GDM1 (cell line): ENCODE measurements at regions not wholly inside any gene's neighbourhood (a gene's known extent, or its start where the extent isn't known, plus 50 kb on each side); places are given as distances from the start of the nearest gene placed in this dataset.
"Not testable (repeated sequence)": the region's sequence is repeated elsewhere in the genome, so short reads cannot be mapped to it uniquely, and the experiment has no call there.

Experiments used
- DNase-seq: peaks from one replicate; lab custom pipeline; 2025; lab: John Stamatoyannopoulos, UW

DNA sequence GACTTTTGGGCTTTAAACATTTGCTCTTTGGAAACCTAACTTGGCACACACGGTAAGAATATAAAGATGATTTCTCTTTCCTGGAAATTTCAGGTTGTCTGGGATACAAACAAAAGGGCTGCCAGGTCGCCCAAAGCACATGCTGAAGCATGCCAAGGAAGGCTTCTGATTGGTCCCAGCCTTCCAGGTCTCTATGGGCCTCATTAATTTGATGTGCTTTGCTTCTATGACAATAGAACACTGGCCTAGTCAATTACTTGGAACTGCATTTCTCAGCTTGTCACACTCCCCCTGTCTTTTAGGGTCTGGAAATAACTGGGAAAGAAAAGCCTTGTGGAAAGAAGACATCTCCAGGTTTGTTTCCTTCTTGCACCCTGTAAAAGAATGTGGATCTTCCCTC, 228.9 kb downstream of the ADCYAP1 start:
- no peak for DNase-seq

DNA sequence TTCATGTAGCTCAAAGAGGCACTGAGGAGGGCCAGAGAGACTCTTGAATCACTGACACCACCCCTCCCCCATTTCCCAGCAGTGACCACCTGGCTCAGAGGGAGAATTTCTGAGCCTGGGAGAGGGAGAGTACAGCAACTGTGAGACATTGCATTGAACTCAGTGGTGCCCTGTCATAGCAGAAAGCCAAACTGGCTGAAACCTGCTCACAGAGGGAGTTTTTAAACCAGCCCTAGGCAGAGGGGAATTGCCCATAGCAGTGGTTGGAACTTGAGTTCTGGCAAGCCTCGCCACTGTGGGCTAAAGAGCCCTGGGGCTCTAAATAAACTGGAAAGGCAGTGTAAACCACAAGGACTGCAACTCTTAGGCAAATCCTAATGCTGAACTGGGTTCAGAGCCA, 243.1 kb downstream of the ADCYAP1 start:
- DNase-seq: no peak

DNA sequence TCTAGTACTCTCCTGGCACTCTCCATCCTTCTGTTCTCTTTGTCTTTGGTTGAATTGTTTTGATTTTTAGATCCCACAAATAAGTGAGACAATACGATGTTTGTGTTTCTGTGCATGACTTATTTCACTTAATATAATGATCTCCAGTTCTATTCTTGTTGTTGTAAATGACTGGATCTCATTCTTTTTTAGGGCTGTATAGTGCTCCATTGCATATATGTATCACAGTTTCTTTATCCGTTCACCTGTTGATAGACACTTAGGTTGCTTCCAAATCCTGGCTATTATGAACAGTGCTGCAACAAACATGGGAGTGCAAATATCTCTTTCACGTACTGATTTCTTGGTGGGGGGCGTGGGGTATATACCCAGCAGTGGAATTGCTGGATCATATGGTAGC, 245.0 kb downstream of the ADCYAP1 start:
- DNase-seq: no peak

DNA sequence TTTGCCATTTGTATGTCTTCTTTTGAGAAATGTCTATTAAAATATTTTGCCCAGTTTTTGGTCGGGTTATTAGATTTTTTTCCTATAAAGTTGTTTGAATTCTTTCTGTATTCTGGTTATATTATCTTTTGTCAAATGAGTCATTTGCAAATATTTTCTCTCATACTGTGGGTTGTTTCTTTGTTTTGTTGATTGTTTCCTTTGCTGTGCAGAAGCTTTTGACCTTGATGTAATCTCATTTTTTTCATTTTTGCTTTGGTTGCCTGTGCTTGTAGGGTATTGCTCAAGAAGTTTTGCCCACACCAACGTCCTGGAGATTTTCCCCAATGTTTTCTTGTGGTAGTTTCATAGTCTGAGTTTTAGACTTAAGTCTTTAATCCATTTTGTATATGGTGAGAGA, 245.7 kb downstream of the ADCYAP1 start:
- DNase-seq: no peak

DNA sequence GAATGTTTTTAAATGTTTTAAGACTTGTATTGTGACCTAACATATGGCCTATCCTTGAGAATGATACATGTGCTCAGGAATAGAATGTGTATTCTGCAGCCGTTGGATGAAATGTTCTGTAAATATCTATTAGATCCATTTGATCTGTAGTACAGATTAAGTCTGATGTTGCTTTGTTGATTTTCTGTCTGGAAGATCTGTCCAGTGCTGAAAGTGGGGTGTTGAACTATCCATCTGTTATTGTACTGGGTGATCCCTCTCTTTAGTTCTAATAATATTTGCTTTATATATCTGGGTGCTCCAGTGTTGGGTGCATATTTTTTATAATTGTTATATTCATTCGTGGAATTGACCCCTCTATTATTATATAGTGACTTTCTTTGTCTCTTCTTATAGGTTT, 248.3 kb downstream of the ADCYAP1 start:
- DNase-seq: not testable (repeated sequence)

DNA sequence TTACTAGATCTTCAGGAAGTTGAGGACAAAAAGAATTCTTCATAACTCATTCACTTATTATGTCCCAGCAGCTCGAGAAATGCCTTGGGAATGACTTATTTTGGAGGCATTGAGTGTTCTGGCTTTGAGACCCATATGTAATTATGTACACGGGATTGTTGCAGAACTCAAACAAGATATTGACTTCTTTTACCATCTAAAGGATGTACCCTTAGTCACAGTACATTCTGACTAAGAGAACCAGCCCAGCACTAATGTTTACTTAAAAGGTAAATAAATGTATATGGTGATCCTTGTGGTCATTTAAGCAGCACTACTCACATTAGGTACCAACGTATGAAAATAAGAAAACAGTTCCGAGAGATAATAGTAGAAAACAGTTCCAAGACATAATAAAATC, 268.9 kb downstream of the ADCYAP1 start:
- DNase-seq: no peak

DNA sequence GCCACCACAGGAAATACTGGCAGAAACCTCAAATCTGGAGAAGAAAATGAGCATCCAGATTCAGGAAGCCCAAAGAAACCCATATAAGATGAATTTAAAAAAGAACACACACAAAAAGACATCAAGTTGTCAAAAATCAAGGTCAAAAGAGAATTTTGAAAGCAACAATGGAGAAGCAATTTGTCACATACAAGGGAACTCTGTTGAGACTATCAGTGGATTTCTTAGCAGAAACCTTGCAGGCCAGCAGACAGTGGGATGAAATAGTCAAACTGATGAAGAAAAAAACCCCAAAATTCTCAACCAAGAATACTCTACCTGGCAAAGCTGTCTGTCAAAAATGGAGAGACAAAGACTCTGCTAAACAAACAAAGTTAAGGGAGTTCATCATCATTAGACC, 272.6 kb downstream of the ADCYAP1 start:
- DNase-seq: no peak

DNA sequence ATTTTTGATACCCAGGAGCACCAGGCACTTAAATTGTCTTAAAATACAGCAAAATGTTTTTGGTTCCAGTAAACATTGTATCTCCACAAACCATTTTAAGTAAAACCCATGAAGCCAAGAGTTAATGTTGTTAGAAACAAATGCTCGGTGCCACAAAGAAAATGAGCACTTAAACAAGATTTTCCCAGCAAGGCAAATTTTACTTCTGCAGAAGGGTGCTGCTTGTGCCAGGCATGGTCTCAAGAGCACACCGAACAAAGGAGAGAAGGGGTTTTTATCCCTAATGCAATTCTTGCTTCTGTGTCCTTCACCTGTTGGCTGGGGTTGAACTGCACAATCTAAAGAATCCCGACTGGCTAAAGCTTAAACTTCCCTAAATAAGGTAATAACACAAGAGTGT, 286.7 kb downstream of the ADCYAP1 start:
- DNase-seq: no peak

DNA sequence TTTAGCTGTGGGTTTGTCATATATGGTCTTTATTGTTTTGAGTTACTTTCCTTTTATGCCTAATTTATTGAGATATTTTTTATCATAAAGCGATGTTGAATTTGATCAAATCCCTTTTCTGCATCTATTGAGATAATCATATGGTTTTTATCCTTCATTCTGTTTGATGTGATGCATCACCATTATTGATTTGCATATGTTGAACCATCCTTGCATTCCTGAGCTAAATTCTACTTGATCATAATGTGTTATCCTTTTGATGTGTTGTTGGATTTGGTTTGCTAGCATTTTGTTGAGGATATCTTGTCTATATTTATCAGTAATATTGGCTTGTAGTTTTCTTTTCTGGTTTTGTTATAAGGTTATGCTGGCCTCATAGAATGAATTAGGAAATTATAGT, 308.5 kb downstream of the ADCYAP1 start:
- DNase-seq: no peak

DNA sequence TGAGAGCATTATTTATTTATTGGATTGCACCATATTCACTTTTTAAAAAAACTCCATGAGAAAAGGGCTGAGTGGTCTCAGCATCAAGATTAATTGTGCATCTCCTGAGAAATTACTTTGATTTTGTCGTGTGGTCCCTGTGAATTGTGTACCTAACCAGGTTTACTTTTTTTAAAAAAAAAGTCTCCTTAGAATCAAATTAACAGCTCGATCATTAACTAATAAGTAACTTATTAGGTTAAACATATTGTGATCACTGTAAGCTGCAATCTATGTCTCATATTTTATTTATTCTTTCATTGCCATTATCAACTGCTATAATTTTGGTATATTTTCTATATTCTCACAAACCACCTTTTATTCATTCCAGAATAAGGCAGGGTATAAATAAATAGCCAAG, 318.2 kb downstream of the ADCYAP1 start:
- DNase-seq: no peak

DNA sequence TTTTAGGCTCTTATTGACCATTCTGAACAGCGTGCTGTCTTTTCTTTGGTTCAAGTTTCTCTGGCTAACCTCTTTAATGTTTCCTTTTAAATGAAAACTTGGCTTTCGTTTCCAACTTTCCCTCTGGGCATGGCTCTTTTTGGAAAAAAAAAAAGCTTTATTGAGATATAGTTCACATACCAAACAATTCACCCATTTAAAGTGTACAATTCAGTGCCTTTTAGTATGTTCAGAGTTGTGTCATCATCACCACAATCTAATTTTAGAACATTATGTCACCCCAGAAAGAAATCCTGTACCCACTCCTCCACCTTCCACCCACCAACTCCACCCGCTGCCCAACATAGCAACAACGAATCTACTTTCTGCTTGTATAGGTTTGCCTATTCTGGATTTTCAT, 322.4 kb downstream of the ADCYAP1 start:
- DNase-seq: no peak

DNA sequence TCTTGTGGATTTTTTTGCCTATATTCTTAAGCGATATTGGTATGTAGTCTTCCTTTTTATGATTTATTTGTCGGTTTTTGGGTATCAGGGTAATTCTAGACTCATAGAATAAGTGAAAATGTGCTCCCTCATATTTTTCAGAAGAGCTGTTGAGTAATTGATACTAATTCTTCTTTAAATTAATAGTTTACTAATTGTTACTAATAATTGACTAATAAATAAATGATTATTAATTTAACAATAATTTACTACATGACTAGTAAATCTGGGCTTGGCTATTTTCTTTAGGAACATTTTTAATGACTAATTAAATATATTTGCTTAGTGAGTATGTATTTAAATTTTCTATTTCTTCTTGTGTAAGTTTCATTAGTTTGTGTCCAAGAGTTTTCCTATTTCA, 325.0 kb downstream of the ADCYAP1 start:
- DNase-seq: no peak

DNA sequence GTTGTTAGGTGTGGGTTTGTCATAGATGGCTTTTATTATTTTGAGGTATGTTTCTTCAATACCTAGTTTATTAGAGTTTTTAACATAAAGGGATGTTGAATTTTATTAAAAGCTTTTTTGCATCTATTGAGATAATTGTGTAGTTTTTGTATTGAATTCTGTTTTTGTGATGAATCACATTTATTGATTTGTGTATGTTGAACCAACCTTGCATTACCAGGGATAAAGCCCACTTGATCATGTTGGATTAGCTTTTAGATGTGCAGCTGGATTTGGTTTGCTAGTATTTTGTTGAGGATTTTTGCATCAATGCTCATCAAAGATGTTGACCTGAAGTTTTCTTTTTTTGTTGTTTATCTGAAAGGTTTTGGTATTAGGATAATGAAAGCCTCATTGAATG, 328.2 kb downstream of the ADCYAP1 start:
- no peak for DNase-seq

DNA sequence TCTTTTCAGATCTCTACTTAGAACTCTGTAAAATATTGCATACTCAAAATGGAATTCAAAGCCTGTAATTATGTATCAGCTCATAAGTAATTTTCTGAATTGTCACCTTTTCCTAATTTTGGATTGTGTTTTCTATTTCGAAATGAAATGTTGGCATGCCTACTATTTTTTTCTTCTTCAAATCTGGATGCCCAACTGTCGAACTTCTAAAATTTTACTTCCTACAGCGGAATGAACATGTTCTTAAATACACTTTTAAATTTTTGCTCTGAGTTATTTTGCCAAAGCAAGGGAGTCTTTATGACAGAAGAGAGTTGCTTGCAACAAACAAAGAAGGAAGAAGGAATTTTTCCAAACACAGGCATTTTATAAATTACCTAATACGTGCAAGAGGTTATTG, 336.0 kb downstream of the ADCYAP1 start:
- DNase-seq: no peak

DNA sequence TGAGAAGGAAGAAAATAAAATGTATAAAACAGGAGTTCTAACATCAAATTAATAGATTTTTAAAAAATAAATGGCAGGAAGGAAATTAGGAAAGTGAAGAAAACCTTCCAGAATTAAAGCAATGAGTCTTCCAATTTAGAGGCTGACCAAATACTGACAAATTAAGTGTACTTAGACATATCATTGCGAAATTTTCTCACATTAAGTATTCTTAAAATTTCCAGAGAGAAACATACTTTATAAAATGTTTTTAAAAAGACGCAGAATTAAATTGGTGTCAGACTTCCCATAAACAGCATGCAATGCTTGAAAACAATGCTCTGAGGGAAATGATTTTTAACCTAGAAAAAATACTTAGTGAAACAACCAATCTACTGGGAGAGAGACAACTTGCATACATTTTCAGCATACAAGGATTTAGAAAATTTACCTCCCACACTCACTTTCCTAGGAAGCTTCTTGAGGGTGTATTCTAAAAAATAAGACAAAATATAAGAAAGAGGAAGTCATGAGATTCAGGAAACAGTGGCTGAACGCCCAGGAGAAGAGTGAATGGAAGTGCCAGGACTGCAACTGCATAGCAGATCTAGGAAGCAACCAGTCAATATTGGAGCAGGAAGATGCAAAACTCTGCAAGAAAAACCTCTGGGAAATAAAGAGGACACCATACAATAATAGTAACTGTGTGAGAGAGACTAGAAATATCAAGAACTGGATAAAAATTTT, 339.9 kb downstream of the ADCYAP1 start:
- DNase-seq: no peak

DNA sequence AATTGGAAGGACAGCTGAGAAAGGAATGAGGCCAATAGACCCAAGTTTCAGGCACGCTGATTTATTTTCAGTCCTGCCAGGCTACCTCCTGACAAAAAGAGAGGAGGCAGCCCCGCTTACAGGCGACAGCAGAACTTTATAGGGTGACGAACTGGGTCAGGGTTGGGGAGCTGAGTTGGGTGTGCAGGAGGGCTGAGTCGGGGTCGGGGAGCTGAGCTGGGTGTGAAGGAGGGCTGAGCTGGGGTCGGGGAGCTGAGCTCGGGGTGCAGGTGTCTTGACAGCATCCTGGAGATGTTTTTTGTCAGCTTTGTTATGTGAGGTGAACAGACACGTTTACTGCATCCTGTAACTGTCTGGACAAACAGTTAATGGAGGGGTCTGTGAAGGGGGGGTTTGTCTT, 342.2 kb downstream of the ADCYAP1 start:
- DNase-seq: no peak

DNA sequence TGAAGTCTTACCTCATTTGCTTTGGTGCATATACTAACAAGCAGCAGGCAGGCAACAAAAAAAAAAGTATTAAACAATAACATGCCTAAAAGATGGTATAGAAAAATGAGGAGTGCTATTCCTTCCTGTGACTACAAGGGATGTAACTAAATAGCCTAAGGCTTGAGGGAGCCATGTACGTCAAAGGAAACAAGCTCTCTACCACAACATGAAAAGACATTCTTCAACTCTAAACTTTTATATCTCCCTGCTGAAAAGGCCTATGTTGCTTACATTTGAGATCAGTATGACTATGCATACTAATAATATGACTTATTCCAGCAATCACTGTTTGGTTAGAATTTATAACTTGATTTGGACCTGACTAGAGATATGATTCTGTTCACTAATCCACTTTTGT, 347.9 kb downstream of the ADCYAP1 start:
- no peak for DNase-seq

DNA sequence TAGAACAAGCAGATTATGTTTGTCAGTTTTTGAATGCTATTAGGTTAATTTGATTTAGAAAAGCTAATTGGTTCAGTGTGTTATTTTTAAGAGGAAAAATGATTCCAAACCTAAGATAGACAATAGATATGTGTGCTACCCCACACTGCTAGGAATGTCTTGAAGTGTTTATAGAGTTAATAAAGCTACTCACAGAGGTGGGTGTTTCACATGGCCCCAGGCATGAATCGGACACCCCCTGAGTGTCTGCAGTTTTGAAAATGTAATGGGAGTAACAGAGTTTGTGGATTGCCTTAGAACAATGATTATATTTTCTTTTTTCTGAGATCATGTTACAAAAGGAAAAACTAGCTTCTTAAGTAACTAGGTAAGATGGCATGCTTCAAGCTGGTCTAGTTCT, 348.3 kb downstream of the ADCYAP1 start:
- DNase-seq: no peak

DNA sequence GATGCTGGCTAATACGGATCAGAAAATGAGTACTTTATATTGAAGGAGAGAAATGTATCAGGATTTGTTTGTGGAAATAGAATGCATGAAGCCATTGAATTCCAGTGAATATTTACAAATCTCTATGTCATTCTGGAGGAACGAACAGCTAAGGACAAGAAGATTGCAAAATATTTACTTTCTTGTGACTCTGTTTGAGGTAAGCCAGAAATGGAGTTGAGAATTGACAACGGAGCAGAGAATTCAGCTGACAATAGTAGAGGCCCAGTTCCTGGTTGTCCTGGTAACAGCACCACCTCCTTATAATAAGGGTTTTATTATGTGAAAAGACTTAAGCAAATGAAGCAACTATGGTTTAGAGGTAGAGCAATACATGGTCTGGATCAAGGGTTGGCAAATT, 349.2 kb downstream of the ADCYAP1 start:
- no peak for DNase-seq

DNA sequence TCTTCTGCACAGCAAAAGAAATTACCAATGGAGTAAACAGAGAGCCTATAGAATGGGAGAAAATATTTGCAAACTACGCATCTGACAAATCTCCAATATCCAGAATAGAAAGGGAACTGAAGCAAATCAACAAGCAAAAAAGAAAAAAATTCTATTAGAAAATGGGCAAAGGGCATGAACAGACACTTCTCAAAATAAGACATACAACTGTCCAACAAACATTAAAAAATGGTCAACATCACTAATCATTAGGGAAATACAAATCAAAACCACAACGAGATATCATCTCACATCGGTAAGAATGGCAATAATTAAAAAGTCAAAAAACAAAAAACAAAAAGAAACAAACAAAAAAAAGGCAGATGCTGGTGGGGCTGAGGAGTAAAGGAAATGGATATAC, 356.4 kb downstream of the ADCYAP1 start:
- no peak for DNase-seq

DNA sequence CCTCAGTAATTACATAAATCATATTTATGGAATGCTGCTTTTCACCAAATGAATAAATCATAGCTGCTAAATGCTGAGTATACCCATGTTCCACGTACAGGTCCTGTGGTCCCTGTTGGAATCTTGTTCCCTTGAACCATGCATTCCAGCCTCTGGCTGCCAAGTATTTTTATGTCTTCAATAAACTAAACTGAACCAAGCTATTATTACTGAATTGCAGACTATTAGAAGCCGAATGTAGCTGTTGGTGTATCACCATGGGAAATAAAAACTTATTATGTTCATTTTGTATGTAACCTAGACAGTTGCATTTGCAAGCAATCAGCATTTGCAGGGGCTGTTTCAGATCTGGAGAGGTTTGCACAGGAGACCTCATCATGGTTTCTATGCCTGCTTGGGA, 362.4 kb downstream of the ADCYAP1 start:
- DNase-seq: no peak

DNA sequence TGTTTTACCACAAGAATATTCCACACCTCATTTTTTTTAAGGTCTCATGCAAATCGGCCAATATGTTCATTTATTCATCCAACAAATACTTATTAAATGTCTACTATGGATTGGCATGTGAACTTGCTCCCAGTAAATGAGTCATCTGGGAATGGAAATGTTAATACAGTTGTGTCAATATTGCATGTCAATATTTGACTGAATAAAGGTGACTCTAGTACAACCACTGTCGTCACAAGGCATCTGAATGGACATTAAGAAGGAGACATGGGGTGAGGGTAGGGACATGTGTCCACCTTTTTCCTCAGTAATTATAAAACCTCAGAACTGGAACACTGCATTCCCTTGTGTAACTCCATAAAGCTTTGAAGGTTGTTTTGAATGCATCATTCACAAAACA, 365.4 kb downstream of the ADCYAP1 start:
- DNase-seq: no peak

DNA sequence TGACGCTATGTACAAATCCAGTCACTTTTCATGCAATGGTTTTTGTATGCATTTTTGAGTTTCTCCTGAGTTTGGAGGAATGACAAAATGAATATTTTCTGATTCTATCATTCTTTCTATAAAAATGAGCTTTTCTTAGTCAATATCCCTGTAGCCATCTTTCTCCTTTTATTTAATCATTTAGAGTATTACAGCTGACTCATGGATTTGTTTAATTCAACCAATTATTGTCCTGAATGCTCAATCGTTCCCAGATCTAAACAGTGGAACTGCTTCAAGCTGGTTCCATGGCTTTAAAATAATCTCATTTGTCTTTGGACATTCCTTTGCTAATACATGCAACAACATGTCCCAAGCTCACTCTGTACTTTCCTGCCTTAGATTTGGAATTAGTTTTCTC, 368.8 kb downstream of the ADCYAP1 start:
- DNase-seq: no peak

DNA sequence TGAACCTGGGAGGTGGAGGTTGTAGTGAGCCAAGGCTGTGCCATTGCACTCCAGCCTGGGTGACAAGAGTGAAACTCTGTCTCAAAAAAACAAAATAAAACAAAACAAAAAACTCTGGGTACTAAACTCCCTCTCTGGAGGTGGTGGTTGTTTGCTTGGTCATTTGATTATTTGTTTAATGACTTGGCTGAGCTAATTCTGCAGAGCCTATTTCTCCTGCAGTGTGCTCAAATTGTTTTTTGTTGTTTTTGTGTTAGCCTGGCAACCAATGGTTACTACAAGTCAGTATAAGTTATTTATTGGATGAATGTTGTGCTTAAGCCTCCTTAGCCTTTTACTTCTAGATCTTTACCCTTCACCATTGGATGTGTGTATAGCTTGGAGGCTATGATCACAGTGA, 387.5 kb downstream of the ADCYAP1 start:
- DNase-seq: no peak

DNA sequence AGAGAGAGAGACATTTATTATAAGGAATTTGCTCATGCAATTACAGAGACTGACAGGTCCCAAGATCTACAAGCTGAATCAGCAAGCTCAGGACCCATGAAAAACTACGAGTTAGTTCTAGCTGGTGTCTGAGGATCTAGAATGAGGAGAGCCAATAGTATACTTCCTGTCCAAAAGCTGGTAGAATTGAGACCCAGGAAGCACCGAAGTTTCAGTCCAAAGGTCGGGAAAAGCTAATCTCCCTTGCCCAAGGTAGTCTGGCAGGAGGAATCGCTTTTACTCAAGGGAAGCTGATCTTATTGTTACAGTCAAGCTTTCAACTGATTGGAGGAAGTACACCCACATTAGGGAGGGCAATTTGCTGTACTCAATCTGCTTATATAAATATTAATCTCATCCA, 389.6 kb downstream of the ADCYAP1 start:
- no peak for DNase-seq
